ENCODE measurements at regions not wholly inside any gene's neighbourhood (a gene's known extent, or its start where the extent isn't known, plus 50 kb on each side); places are given as distances from the start of the nearest gene placed in this dataset.

DNA sequence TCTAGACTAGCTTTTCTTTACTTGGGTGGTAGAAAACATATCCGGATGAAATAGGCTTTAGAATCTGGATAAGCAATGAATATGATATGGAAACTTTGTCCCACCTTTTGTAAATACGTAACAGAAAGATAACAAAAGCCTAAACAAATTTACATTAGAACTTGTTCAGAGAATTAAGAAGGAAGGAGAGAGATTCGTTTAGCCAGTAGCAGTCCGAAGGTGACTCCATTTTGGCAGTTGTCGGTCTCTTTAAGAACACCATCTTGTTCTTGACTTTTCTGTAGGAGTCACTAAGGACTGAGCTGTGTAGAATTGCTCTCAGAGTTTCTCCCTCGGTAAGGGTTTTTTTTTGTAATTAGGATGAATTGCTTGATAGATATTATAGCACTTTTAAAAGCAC is 475.1 kb downstream of the PCNX1 start:
- WGBS (ENCODE audit: insufficient coverage): 100% methylated on average over 5 of the region's 6 CpGs
- H3K4me3 Mint-ChIP-seq: no peak overlapping the region
- Histone ChIP-seq H3K4me3 (ENCODE audit: low read length) (no peak overlapping the region), H3K36me3 (ENCODE audit: control insufficient read depth, insufficient read depth, low read length) (no peaks in the 10 kb centered on the region), H3K27ac (ENCODE audit: low read length) (no peak overlapping the region), H3K27me3 (ENCODE audit: control insufficient read depth, insufficient read depth, low read length) (no peaks in the 10 kb centered on the region), H3K4me1 (ENCODE audit: control insufficient read depth, insufficient read depth, low read length) (no peaks in the 10 kb centered on the region), H3K9me3 (ENCODE audit: control insufficient read depth, insufficient read depth, low read length) (no peaks in the 10 kb centered on the region)
- H3K9me3 Mint-ChIP-seq: no peaks in the 10 kb centered on the region
- TF ChIP-seq, protein P1, sequence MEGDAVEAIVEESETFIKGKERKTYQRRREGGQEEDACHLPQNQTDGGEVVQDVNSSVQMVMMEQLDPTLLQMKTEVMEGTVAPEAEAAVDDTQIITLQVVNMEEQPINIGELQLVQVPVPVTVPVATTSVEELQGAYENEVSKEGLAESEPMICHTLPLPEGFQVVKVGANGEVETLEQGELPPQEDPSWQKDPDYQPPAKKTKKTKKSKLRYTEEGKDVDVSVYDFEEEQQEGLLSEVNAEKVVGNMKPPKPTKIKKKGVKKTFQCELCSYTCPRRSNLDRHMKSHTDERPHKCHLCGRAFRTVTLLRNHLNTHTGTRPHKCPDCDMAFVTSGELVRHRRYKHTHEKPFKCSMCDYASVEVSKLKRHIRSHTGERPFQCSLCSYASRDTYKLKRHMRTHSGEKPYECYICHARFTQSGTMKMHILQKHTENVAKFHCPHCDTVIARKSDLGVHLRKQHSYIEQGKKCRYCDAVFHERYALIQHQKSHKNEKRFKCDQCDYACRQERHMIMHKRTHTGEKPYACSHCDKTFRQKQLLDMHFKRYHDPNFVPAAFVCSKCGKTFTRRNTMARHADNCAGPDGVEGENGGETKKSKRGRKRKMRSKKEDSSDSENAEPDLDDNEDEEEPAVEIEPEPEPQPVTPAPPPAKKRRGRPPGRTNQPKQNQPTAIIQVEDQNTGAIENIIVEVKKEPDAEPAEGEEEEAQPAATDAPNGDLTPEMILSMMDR (IDR thresholded peaks at IDR 0.05): no peak
- ATAC-seq: no peak
- peaks cover 34 to 47% of the 10 kb centered on the region in 2 donors for H3K4me1 Mint-ChIP-seq
- DNase-seq: no peak
- intact Hi-C loops (cut with micrococcal nuclease): no loop called here
- no peak overlapping the region for H3K27ac Mint-ChIP-seq
- no peaks in the 10 kb centered on the region for H3K27me3 Mint-ChIP-seq (ENCODE audit: low read depth in 2 of 2)
- no peaks in the 10 kb centered on the region for H3K36me3 Mint-ChIP-seq

DNA sequence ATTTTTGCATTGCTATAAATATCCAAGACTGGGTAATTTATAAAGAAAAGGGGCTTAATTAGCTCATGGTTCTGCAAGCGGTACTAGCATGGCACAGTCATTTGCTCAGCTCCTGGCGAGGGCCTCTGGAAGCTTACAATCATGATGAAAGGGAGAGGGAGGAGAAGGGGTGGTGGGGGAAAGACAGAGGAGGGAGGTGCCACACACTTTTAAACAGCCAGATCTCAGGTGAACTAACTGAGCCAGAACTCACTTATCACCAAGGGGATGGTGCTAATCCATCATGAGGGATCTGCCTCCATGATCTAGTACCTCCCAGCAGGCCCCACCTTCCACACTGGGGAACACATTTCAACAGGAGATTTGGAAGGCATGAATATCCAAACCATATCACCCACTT is 476.3 kb downstream of the PCNX1 start:
- Histone ChIP-seq H3K36me3 (ENCODE audit: control insufficient read depth, insufficient read depth, low read length) (no peaks in the 10 kb centered on the region), H3K4me3 (ENCODE audit: low read length) (no peak overlapping the region), H3K27ac (ENCODE audit: low read length) (no peak overlapping the region), H3K4me1 (ENCODE audit: control insufficient read depth, insufficient read depth, low read length) (no peaks in the 10 kb centered on the region), H3K27me3 (ENCODE audit: control insufficient read depth, insufficient read depth, low read length) (no peaks in the 10 kb centered on the region), H3K9me3 (ENCODE audit: control insufficient read depth, insufficient read depth, low read length) (no peaks in the 10 kb centered on the region)
- TF ChIP-seq, protein P1 (IDR thresholded peaks at IDR 0.05): no peak
- Mint-ChIP-seq H3K36me3 (no peaks in the 10 kb centered on the region), H3K27ac (no peak overlapping the region), H3K27me3 (ENCODE audit: low read depth in 2 of 2) (no peaks in the 10 kb centered on the region), H3K4me3 (no peak overlapping the region), H3K9me3 (no peaks in the 10 kb centered on the region), H3K4me1 (peaks cover 25 to 36% of the 10 kb centered on the region in 2 donors)
- ATAC-seq (no peak), DNase-seq (no peak)
- intact Hi-C loops (cut with micrococcal nuclease): no loop called here
- 98% methylated on average over 2 of the region's 2 CpGs for WGBS (ENCODE audit: insufficient coverage)

DNA sequence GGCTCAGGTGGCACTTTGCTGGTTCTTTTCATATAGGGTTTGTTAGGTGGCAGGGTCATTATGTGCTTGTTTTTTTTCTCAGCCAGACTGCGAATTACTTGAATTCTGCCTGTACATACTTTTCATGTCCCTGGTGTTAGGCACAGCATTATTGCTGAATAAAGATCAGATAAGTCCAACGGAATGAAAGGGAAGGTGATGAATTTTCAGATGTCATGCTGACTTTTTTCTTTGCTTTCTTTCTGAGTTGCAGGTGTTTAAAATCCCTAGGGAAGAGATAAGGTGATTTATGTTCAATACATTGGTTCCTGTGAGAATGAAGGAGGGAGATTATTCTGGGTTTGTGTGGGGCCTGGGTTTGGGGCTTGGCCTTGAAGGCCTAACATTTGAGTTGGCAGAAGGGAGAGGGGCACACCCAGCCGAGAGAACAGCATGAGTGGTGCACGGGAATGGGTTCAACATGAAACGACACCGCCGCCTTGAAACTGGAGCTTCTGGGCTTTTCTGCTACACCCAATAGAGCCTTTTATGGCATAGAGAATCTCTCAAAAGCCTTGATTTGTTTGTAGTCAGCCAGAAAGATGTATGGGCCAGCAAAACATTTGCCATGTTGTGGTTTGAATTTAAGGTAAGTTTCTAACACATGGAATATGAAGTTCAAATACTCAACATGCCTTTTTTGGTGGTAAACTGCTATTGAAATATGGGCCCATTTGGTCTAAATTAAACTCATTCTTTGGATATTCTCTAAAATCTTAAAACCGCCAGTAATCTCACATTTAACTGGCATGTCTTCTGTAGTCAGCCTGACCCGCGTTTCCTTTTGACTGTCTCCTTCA is 477.0 kb downstream of the PCNX1 start:
- ATAC-seq (no peak), DNase-seq (no peak)
- Histone ChIP-seq H3K27me3 (ENCODE audit: control insufficient read depth, insufficient read depth, low read length) (no peaks in the 10 kb centered on the region), H3K36me3 (ENCODE audit: control insufficient read depth, insufficient read depth, low read length) (no peaks in the 10 kb centered on the region), H3K27ac (ENCODE audit: low read length) (no peak overlapping the region), H3K4me1 (ENCODE audit: control insufficient read depth, insufficient read depth, low read length) (no peaks in the 10 kb centered on the region), H3K9me3 (ENCODE audit: control insufficient read depth, insufficient read depth, low read length) (no peaks in the 10 kb centered on the region), H3K4me3 (ENCODE audit: low read length) (no peak overlapping the region)
- WGBS (ENCODE audit: insufficient coverage): 98% methylated on average over 10 of the region's 10 CpGs
- Mint-ChIP-seq H3K36me3 (no peaks in the 10 kb centered on the region), H3K9me3 (no peaks in the 10 kb centered on the region), H3K27ac (no peak overlapping the region), H3K4me1 (peaks cover 26 to 35% of the 10 kb centered on the region in 2 donors), H3K4me3 (no peak overlapping the region), H3K27me3 (ENCODE audit: low read depth in 2 of 2) (no peaks in the 10 kb centered on the region)
- TF ChIP-seq, protein P1 (IDR thresholded peaks at IDR 0.05): no peak
- intact Hi-C loops (cut with micrococcal nuclease): no loop called here

DNA sequence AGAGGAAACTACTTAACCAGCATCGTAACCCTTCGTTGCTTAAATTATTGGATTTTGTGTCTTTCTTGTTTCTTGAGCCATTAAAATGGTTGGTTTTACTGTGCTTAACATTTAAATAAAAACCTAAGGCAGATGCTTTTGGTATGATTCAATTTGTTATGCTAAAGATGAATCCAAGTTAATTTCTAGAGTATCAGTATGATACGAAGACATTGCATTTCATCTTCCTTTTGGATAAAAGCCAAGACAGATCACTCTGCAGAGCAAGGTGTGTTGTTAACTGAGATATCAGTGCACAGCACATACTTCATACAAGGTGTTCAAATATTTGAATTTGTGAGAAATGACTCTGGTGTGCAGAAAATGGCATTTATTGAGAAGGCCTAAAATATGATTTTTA is 480.5 kb downstream of the PCNX1 start:
- no peak overlapping the region for H3K4me3 Mint-ChIP-seq
- 87% methylated on average over 3 of the region's 3 CpGs for WGBS (ENCODE audit: insufficient coverage)
- Histone ChIP-seq H3K4me3 (ENCODE audit: low read length) (no peak overlapping the region), H3K36me3 (ENCODE audit: control insufficient read depth, insufficient read depth, low read length) (no peaks in the 10 kb centered on the region), H3K27ac (ENCODE audit: low read length) (no peak overlapping the region), H3K27me3 (ENCODE audit: control insufficient read depth, insufficient read depth, low read length) (no peaks in the 10 kb centered on the region), H3K9me3 (ENCODE audit: control insufficient read depth, insufficient read depth, low read length) (no peaks in the 10 kb centered on the region), H3K4me1 (ENCODE audit: control insufficient read depth, insufficient read depth, low read length) (peaks cover 4% of the 10 kb centered on the region)
- no peak for DNase-seq
- no peaks in the 10 kb centered on the region for H3K9me3 Mint-ChIP-seq
- no peak overlapping the region for H3K27ac Mint-ChIP-seq
- intact Hi-C loops (cut with micrococcal nuclease): no loop called here
- TF ChIP-seq, protein P1 (IDR thresholded peaks at IDR 0.05): no peak
- no peak for ATAC-seq
- no peaks in the 10 kb centered on the region for H3K27me3 Mint-ChIP-seq (ENCODE audit: low read depth in 2 of 2)
- H3K36me3 Mint-ChIP-seq: no peaks in the 10 kb centered on the region
- H3K4me1 Mint-ChIP-seq: peaks cover 18 to 25% of the 10 kb centered on the region in 2 donors
